Neural cell (in vitro differentiated cells): ENCODE measurements at regions not wholly inside any gene's neighbourhood (a gene's known extent, or its start where the extent isn't known, plus 50 kb on each side); places are given as distances from the start of the nearest gene placed in this dataset.

Source experiments
- CTCF ChIP-seq: fragments of 450-650 bp; IDR thresholded peaks from 2 replicates; pipeline ENCODE4 v1.5.1; 2014; ENCODE audit warnings: antibody characterized with exemption, mild to moderate bottlenecking, moderate library complexity; ENCODE audit not compliant: poor library complexity, severe bottlenecking
- RAD21 ChIP-seq: fragments of 450-650 bp; conservative IDR thresholded peaks from 2 replicates; pipeline ENCODE4 v1.6.1; 2014; ENCODE audit warnings: antibody characterized with exemption, mild to moderate bottlenecking, moderate library complexity

GRCh38 chr10:130493021-130493420 is 356.8 kb downstream of the GLRX3 start:
- TF ChIP-seq CTCF (no peak), RAD21 (no peak)
